Activated T-cell treated with anti-CD3 and anti-CD28 coated beads, Interleukin-2, amount 50 U/mL, for 4 hours (primary cell): ENCODE measurements at regions not wholly inside any gene's neighbourhood (a gene's known extent, or its start where the extent isn't known, plus 50 kb on each side); places are given as distances from the start of the nearest gene placed in this dataset.
A peak's percentile ranks its signal among the peaks of the same experiment; 100 is the strongest.

Source experiments
- ATAC-seq, 2 donors: fragments of 200-7000 bp; cut with Tn5 transposase; one replicate each; pipeline ENCODE4 v1.10.0; 2021
- DNase-seq: peaks from one replicate; pipeline ENCODE4 v3.0.0-alpha.2; 2020
- H3K27me3 Mint-ChIP-seq: one replicate; pipeline ENCODE4 v1.8.0; 2021; ENCODE audit warnings: low read depth, mixed read lengths
- H3K36me3 Mint-ChIP-seq: one replicate; pipeline ENCODE4 v1.8.0; 2022; ENCODE audit warnings: mixed read lengths; ENCODE audit not compliant: insufficient read depth
- H3K4me1 Mint-ChIP-seq: one replicate; pipeline ENCODE4 v1.8.0; 2021; ENCODE audit warnings: low read depth, mixed read lengths
- H3K4me3 Mint-ChIP-seq: one replicate; pipeline ENCODE4 v1.8.0; 2021; ENCODE audit warnings: mild to moderate bottlenecking, moderate library complexity, mixed read lengths
- H3K9me3 Mint-ChIP-seq: one replicate; pipeline ENCODE4 v1.8.0; 2021; ENCODE audit warnings: mixed read lengths

DNA sequence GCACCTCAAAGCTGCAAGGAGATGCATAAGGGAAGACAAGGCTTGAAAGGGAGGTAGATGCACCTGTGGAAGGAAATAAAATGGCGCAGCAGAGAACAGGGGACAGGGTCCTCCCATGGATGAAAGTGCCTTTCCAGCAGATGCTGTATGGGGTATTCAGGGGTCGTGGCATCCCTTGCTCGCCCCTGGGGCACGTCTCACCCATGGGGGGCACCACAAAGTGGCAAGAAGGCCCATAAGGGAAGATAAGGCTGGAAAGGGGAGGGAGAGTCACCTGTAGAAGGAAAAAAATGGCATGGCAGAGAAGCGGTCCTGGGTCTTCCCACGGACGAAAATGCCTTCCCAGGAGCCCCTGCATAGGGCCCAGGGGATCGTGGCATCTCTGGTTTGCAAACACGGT lies 265.1 kb downstream of the ALG10 start:
- H3K9me3 Mint-ChIP-seq: peaks cover 35% of the 10 kb centered on the region
- H3K4me3 Mint-ChIP-seq: no peak overlapping the region
- ATAC-seq (no peak), DNase-seq (no peak)
- no peaks in the 10 kb centered on the region for H3K36me3 Mint-ChIP-seq
- no peaks in the 10 kb centered on the region for H3K27me3 Mint-ChIP-seq
- no peaks in the 10 kb centered on the region for H3K4me1 Mint-ChIP-seq

DNA sequence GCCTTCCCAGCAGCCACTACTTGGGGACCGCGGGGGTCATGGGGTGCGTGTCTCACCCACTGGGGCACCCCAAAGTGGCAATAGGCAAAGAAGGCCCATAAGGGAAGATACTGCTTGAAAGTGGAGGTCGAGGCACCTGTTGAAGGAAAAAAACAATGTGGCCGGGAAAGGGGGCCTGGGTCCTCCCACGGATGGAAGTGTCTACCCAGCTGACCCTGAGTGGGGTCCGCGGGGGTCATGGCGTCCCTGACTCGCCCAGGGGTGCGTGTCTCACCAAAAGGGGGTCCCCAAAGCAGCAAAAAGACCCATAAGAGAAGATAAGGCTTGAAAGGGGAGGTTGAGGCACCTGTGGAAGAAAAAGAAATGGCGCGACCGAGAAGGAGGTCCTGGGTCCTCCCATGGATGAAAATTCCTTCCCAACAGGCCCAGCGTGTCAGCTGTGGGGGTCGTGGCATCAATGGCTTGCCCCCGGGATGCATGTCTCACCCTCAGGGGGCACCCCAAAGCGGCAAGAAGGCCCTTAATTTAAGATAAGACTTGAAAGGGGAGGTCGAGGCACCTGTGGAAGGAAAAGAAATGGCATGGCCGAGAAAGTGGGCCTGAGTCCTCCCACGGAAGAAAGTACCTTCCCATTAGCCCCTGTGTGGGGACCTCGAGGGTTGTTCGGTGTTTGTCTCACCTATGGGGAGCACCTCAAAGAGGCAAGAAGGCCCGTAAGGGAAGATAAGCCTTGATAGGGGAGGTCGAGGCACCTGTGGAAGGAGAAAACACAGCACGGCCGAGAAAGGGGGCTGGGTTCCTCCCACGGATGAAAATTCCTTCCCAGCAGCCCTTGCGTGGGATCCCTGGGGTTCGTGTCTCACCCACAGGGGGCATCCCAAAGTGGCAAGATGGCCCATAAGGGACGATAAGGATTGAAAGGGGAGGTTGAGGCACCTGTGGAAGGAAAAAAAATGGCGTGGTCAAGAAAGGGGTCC lies 266.0 kb downstream of the ALG10 start:
- DNase-seq (peak; percentile 2), ATAC-seq (no peak)
- no peaks in the 10 kb centered on the region for H3K36me3 Mint-ChIP-seq
- peaks cover 38% of the 10 kb centered on the region for H3K9me3 Mint-ChIP-seq
- H3K27me3 Mint-ChIP-seq: no peaks in the 10 kb centered on the region
- no peak overlapping the region for H3K4me3 Mint-ChIP-seq
- H3K4me1 Mint-ChIP-seq: no peaks in the 10 kb centered on the region

DNA sequence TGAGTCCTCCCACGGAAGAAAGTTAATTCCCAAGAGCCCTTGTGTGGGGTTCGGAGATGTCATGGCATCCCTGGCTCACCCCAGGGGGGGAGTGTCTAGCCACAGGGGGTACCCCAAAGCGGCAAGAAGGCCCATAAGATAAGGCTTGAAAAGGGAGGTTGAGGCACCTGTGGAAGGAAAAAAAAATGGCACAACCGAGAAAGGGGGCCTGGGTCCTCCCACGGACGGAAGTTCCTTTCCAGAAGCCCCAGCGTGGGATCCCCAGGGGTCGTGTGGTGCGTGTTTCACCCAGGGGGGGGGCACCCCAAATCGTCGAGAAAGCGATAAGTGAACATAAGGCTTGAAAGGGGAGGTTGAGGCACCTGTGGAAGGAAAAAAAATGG lies 266.7 kb downstream of the ALG10 start:
- Mint-ChIP-seq H3K27me3 (no peaks in the 10 kb centered on the region), H3K36me3 (no peaks in the 10 kb centered on the region), H3K9me3 (peaks cover 39% of the 10 kb centered on the region), H3K4me1 (no peaks in the 10 kb centered on the region), H3K4me3 (no peak overlapping the region)
- DNase-seq (no peak), ATAC-seq (no peak)

DNA sequence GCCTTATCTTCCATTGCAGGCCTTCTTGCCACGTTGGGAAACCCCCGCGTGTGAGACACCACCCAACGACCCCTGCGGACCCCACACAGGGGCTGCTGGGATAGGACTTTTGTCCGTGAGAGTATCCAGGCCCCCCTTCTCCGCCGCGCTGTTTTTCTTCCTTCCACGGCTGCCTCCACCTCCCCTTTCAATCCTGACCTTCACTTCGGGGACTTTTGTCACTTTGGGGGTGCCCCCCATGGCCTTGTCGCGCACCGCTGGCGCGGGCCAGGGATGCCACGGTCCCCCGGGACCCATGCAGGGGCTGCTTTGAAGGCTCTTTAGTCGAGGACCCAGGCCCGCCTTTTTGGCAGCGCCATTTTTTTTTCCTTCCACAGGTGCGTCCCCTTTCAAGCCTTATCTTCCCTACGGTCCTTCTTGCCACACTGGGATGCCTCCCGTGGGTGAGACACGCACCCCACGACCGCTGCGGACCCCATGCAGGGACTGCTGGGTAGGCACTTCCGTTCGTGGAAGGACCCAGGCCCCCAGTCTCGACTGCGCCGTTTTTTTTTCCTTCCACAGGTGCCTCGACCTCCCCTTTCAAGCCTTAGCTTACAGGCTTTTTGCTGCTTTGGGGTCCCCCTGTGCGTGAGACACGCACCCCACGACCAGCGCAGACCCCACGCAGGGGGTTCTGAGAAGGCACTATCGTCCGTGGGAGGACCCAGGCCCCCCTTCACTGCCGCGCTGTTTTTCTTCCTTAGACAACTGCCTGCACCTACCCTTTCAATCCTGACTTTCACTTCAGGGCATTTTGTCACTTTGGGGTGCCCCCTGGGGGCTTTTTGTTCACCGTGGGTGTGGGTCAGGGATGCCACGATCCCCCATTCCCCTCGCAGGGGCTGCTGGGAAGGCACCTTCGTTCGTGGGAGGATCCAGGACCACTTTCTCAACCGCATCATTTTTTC lies 267.4 kb downstream of the ALG10 start:
- Mint-ChIP-seq H3K27me3 (no peaks in the 10 kb centered on the region), H3K4me3 (no peak overlapping the region), H3K9me3 (peaks cover 35% of the 10 kb centered on the region), H3K4me1 (no peaks in the 10 kb centered on the region), H3K36me3 (no peaks in the 10 kb centered on the region)
- ATAC-seq (no peak), DNase-seq (peak; percentile 2)

DNA sequence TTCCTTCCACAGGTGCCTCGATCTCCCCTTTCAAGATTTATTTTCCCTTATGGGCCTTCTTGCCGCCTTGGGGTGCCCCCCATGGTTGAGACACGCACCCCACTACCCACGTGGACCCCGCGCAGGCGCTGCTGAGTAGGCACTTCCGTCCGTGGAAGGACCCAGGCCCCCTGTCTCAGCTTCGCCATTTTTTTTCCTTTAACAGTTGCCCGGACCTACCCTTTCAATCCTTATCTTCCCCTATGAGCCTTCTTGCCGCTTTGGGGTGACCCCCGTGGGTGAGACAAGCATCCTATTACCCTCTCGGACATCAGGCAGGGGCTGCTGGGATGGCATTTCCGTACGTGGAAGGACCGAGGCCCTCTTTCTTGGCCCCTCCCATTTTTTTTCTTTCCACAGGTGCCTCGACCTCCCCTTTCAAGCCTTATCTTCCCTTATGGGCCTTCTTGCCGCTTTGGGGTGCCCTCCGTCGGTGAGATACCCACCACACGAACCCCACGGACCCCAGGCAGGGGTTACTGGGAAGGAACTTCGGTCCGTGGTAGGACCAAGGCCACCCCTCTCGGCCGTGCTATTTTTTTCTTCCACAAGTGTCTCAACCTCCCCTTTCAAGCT lies 268.2 kb downstream of the ALG10 start:
- H3K4me3 Mint-ChIP-seq: no peak overlapping the region
- ATAC-seq: no peak
- DNase-seq: peak; percentile 2
- peaks cover 35% of the 10 kb centered on the region for H3K9me3 Mint-ChIP-seq
- H3K27me3 Mint-ChIP-seq: no peaks in the 10 kb centered on the region
- H3K36me3 Mint-ChIP-seq: no peaks in the 10 kb centered on the region
- H3K4me1 Mint-ChIP-seq: no peaks in the 10 kb centered on the region

DNA sequence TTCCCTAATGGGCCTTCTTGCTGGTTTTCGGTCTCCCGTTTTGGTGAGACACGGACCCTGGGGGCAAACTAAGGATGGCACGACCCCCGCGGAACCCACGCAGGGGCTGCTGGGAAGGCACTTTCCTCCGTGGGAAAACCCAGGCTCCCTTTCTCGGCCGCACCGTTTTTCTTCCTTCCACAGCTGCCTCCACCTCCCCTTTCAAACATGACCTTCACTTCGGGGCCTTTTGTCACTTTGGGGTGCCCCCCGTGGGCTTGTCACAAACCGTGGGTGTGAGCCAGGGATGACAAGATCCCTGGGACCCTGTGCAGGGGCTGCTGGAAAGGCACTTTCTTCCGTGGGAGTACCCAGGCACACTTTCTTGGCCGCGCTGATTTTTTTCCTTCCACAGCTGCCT lies 268.7 kb downstream of the ALG10 start:
- no peaks in the 10 kb centered on the region for H3K36me3 Mint-ChIP-seq

DNA sequence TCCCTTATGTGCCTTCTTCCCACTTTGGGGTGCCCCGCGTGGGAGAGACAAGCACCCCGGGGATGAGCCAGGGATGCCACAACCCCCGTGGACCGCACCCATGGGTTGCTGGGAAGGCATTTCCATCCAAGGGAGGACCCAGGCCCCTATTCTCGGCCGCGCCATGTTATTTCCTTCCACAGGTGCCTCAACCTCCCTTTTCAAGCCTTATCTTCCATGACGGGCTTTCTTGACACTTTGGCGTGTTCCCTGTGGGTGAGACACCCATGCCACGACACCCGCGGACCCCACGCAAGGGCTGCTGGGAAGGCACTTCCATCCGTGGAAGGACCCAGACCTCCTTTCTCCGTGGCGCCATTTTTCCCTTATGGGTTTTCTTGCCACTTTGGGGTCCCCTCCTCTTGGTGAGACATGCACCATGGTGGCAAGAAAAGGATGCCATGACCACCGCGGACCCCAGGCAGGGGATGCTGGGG lies 269.2 kb downstream of the ALG10 start:
- Mint-ChIP-seq H3K9me3 (peaks cover 26% of the 10 kb centered on the region), H3K36me3 (no peaks in the 10 kb centered on the region), H3K4me1 (no peaks in the 10 kb centered on the region), H3K4me3 (no peak overlapping the region), H3K27me3 (no peaks in the 10 kb centered on the region)
- DNase-seq (peak; percentile 2), ATAC-seq (no peak)

More for the DNA sequence above, 268.7 kb downstream of the ALG10 start:
- Mint-ChIP-seq H3K4me3 (no peak overlapping the region), H3K27me3 (no peaks in the 10 kb centered on the region), H3K9me3 (peaks cover 30% of the 10 kb centered on the region), H3K4me1 (no peaks in the 10 kb centered on the region)
- ATAC-seq (no peak), DNase-seq (no peak)

DNA sequence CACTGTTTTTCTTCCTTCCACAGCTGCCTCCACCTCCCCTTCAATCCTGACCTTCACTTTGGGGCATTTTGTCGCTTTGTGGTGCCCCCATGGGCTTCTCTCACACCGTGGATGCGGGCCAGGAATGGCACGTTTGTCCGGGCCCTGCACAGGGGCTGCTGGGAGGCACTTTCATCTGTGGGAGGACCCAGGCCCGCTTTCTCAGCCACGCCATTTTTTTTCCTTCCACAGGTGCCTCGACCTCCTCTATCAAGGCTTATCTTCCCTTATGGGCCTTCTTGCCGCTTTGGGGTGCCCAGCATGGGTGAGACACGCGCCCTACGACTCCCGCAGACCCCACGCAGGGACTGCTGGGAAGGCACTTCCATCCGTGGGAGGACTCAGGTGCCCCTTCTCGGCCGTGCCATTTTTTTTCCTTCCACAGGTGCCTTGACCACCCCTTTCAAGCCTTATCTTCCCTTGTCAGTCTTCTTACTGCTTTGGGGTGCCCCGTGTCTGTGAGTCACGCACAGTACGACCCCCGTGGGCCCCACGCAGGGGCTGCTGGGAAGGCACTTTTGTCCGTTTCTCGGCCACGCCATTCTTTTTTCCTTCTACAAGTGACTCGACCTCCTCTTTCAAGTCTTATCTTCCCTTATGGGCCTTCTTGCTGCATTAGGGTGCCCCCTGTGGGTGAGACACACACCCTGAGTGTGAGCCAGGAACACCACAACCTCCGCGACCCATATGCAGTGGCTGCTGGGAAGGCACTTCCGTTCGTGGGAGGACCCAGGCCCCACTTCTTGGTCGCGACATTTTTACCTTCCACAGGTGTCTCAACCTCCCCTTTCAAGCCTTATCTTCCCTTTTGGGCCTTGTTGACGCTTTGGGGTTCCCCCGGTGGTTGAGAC lies 270.7 kb downstream of the ALG10 start:
- no peaks in the 10 kb centered on the region for H3K4me1 Mint-ChIP-seq
- no peaks in the 10 kb centered on the region for H3K27me3 Mint-ChIP-seq
- ATAC-seq (no peak), DNase-seq (peak; percentile 0)
- H3K4me3 Mint-ChIP-seq: no peak overlapping the region
- peaks cover 17% of the 10 kb centered on the region for H3K9me3 Mint-ChIP-seq
- no peaks in the 10 kb centered on the region for H3K36me3 Mint-ChIP-seq

DNA sequence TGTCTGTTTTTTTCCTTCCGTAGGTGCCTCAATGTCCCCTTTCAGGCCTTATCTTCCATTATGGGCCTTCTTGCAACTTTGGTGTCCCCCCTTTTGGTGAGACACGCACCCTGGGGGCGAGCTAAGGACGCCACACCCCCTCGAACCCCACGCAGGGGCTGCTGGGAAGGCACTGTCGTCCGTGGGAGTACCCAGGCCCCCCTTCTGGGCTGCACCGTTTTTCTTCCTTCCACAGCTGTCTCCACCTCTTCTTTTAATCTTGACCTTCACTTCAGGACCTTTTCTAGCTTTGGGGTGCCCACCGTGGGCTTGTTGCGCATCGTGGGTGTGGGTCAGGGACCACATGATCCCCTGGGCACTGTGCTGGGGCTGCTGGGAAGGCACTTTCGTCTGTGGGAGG lies 271.8 kb downstream of the ALG10 start:
- no peaks in the 10 kb centered on the region for H3K36me3 Mint-ChIP-seq
- no peak overlapping the region for H3K4me3 Mint-ChIP-seq
- DNase-seq (no peak), ATAC-seq (no peak)
- H3K9me3 Mint-ChIP-seq: peaks cover 20% of the 10 kb centered on the region
- no peaks in the 10 kb centered on the region for H3K27me3 Mint-ChIP-seq
- H3K4me1 Mint-ChIP-seq: no peaks in the 10 kb centered on the region

DNA sequence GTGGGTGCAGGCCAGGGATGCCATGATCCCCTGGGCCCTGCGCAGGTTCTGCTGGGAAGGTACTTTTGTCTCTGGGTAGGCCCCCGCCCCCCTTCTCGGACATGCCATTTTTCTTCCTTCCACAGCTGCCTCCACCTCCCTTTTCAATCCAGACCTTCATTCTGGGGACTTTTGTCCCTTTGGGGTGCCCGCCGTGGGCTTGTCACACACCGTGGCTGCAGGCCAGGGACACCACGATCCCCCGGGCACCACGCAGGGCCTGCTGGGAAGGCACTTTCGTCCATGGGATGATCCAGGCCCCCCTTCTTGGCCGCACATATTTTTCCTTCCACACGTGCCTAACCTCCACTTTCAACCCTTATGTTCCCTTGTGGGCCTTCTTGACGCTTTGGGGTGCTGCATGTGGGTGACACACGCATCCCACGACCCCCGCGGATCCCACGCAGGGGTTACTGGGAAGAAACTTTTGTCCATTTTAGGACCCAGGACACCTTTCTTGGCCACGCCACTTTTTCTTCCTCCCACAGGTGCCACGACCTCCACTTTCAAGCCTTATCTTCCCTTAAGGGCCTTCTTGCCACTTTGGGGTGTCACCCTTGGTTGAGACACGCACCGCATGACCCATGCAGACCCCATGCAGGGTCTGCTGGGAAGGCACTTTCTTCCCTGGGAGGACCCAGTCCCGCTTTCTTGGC lies 272.5 kb downstream of the ALG10 start:
- Mint-ChIP-seq H3K4me1 (no peaks in the 10 kb centered on the region), H3K4me3 (no peak overlapping the region), H3K36me3 (no peaks in the 10 kb centered on the region), H3K27me3 (no peaks in the 10 kb centered on the region), H3K9me3 (peaks cover 22% of the 10 kb centered on the region)
- ATAC-seq (no peak), DNase-seq (peak; percentile 2)

DNA sequence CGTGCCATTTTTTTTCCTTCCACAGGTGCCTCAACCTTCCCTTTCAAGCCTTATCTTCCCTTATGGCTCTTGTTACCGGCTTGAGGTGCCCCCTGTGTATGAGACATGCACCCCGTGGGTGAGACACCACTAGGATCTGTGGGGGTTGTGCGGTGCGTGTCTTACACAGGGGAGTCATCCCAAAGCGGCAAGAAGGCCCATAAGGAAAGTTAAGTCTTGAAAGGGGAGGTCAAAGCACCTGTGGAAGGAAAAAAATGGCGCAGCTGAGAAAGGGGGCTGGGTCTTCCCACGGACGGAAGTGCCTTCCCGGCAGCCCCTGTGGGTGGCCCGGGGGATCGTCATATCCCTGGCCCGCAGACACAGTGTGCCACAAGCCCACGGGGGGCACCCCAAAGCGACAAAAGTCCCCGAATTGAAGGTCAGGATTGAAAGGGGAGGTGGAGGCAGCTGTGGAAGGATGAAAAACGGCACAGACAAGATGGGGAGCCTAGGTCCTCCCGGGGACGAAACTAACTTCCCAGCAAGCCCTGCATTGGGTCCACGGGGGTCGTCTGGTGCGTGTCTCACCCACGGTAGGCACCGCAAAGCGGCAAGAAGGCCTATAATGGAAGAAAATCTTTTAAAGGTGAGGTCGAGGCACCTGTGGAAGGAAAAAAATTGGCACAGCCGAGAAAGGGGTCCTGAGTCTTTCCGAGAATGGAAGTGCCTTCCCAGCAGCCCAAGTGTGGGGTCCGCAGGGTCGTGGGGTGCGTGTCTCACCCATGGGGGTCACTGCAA lies 273.3 kb downstream of the ALG10 start:
- DNase-seq: peak; percentile 1
- H3K4me3 Mint-ChIP-seq: no peak overlapping the region

DNA sequence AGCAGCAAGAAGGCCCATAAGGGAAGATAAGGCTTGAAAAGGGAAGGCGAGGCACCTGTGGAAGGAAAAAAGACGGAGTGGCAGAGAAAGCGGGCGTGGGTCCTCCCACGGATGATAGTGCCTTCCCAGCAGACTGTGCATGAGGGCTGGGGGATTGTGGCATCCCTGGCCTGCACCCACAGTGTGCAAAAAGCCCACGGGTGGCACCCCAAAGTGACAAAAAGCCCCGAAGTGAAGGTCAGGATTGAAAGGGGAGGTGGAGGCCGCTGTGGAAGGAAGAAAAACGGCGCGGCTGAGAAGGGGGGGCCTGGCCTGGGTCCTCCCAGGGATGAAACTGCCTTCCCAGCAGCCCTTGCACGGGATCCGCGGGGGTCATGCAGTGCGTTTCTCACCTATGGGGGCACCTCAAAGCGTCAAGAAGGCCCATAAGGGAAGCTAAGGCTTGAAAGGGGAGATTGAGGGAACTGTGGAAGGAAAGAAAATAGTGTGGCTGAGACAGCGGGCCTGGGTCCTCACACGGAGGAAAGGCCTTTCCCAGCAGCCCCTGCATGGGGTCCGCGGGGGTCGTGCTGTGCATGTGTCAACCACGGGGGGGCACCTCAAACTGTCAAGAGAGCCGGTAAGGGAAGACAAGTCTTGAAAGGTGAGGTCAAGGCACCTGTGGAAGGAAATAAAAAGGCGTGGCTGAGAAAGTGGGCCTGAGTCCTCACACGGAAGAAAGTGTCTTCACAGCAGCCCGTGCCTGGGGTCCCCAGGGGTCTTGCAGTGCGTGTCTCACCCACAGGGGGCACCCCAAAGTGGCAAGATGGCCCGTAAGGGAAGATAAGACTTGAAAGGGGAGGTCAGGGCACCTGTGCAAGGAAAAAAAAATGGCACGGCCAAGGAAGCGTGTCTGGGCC lies 274.1 kb downstream of the ALG10 start:
- ATAC-seq (no peak), DNase-seq (peak; percentile 0)
- Mint-ChIP-seq H3K36me3 (no peaks in the 10 kb centered on the region), H3K4me3 (no peak overlapping the region), H3K9me3 (peaks cover 33% of the 10 kb centered on the region), H3K27me3 (no peaks in the 10 kb centered on the region), H3K4me1 (no peaks in the 10 kb centered on the region)

More for the DNA sequence above, 273.3 kb downstream of the ALG10 start:
- Mint-ChIP-seq H3K4me1 (no peaks in the 10 kb centered on the region), H3K9me3 (peaks cover 29% of the 10 kb centered on the region), H3K27me3 (no peaks in the 10 kb centered on the region), H3K36me3 (no peaks in the 10 kb centered on the region)
- ATAC-seq: no peak
